GM11168 (cell line): ENCODE measurements at regions not wholly inside any gene's neighbourhood (a gene's known extent, or its start where the extent isn't known, plus 50 kb on each side); places are given as distances from the start of the nearest gene placed in this dataset.
"Not testable (repeated sequence)": the region's sequence is repeated elsewhere in the genome, so short reads cannot be mapped to it uniquely, and the experiment has no call there.

ENCODE experiments used
- in situ Hi-C: fragments of 300-500 bp; cut with MboI; formaldehyde crosslinking; loops from one replicate; pipeline ENCODE4 v1.12.0; 2022; ENCODE audit warnings: low sequenced_read_pairs; ENCODE audit not compliant: unreplicated experiment

DNA sequence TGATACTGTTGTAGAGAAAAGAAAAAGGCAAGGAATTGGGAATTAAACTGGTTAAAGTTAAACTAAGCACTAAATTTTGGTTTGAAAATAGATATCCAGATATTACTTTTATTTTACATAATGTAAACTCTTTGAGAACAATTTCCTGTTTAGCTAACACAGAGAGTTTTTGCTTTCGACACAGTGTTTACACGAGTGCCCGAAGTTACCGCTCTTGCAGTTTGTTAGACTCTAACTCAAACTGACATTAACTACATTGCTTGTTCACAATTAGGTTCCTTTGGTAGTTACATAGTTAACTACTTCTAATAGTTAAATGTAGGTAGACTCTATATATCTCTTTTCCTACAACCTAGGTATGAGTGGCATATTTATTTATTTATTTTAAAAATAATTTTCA lies 117.1 kb upstream of the CHD1 start:
- in situ Hi-C loops, result no loop called here

DNA sequence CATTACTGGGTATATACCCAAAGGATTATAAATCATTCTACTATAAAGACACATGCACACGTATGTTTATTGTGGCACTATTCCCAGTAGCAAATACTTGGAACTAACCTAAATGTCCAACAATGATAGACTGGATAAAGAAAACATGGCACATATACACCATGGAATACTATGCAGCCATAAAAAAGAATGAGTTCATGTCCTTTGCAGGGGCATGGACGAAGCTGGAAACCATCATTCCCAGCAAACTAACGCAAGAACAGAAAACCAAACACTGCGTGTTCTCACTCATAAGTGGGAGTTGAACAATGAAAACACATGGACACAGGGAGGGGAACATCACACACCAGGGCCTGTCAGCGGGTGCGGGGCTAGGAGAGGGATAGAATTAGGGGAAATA lies 114.5 kb upstream of the CHD1 start:
- in situ Hi-C loops, result not testable (repeated sequence)

DNA sequence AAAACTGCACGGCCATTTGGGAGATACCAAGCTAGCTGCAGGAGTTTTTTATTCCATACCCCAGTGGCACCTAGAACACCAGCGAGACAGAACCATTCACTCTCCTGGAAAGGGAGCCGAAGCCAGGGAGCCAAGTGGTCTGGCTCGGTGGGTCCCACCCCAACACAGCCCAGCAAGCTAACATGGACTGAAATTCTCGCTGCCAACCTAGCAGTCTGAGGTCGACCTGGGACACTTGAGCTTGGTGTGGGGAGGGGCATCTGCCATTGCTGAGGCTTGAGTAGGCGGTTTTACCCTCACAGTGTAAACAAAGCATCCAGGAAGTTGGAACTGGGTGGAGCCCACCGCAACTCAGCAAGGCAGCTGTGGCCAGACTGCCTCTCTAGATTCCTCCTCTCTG lies 108.9 kb upstream of the CHD1 start:
- in situ Hi-C loops, result loop anchor here (10.0 kb wide), 1 partner anchor 263 kb away; the partner anchor contains the start of gene RGMB

DNA sequence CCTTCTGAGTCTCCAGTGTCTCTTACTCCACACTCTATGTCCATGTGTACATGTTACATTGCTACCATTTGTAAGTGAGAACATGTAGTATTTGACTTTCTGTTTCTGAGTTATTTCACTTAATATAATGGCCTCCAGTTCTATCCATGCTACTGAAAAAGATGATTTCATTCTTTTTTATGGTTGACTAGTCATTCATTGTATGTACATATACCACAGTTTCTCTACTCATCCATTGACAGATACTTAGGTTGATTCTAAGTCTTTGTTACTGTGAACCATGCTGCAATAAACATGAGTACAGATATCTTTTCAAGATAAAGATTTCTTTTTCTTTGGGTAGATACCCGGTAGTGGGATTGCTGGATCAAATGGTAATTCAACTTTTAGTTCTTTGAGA lies 107.1 kb upstream of the CHD1 start:
- in situ Hi-C loops, result loop anchor here (10.0 kb wide), 1 partner anchor 261 kb away; the partner anchor contains the start of gene RGMB

DNA sequence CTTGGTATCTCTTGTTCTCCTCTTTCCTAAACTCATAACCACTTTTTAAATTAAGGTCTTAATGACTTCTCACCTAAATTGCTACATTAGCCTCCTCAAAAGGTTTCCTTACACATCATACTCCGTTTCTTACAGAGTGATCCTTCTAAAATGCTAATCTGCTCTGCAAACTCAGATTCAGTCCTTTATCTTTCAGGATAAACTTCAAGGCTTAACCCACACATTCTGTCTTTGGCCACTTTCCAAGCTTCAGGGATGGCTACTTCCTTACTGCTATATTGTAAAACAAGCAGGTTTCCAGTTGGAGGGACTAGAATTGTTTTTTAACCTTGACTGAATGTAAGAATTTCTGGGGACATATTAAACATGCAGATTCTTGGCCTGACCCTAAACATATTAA lies 105.5 kb upstream of the CHD1 start:
- in situ Hi-C loops, result loop anchor here (5.0 to 10.0 kb wide), 2 partner anchors 127 to 260 kb away; partner anchors contain the start of gene RGMB

DNA sequence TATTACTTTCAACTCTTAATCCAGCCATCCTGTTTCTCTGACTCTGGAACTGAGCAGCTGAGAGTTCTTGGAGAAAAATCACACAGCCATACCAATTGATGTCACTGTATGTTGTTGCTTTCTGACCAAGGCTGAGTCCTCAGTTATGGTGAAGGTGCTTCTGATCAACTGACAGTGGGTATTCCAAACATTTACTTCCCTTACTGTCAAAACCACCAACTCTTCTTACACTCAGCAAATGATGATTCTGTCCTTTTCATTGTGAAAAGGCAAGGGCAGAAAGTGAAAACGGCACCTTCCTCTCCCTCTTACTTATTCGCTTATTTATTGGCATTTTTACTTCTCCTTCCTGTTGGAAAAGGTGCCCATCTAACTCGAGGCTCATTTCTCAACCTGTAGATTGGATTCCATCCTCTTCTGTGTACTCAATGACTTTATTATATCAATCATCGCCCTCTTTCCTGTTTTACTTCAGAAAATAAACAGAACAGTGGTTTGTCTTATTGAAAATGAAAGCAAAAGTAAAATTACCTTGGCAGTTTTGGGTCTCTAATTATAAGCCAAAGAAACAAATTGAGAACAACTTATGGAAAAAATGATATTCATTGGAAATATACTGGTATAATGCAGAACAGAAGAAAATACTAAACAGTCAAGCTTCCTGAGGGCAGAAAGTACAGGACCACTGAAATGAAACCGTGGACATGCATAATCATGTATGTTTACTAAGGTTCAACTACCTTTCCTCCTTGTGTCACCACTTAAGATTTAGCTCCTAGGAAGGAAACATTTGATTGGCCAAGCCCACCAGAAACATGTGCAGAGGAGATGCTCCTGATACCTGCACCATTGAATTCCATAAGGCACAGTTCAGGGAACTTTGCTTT lies 104.5 kb upstream of the CHD1 start:
- in situ Hi-C loops, result loop anchor here (5.0 to 10.0 kb wide), 2 partner anchors 126 to 258 kb away; partner anchors contain the start of gene RGMB

DNA sequence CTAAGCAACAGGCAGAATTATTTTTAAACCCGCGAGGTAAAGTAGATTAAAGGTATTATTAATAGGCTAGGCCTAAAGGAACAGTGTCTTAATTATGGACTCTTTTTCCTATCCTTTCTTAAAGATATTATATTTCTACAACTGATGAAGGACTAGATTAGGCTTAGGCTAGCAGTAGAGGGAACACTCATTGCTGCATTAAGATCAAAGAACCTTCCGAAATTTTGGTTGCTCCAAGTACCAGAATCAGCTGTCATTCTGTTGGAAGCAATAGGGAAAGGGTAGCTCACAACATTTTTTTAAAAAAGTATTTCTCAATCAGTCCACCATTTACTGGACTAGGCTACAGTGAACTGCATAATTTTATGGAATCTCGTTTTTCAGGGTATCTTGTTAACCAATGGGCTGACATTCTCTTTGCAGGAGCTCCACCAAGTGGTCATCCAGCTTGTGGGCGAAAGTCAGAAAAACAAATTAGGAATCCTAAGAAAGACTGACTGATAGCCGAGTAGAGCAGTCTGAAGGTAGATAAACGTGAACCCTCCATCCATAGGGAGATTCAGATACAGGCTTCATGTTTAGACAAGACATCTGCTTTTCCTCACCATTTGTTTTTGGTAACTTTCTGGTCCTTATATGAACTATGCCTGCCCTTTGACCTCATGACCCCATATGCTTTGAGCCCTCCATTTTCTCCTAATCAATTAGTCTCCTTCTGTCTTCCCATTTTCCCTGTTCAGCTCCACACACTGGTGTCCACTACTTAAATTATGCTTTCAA lies 103.6 kb upstream of the CHD1 start:
- in situ Hi-C loops, result loop anchor here (5.0 to 10.0 kb wide), 2 partner anchors 125 to 258 kb away; partner anchors contain the start of gene RGMB

DNA sequence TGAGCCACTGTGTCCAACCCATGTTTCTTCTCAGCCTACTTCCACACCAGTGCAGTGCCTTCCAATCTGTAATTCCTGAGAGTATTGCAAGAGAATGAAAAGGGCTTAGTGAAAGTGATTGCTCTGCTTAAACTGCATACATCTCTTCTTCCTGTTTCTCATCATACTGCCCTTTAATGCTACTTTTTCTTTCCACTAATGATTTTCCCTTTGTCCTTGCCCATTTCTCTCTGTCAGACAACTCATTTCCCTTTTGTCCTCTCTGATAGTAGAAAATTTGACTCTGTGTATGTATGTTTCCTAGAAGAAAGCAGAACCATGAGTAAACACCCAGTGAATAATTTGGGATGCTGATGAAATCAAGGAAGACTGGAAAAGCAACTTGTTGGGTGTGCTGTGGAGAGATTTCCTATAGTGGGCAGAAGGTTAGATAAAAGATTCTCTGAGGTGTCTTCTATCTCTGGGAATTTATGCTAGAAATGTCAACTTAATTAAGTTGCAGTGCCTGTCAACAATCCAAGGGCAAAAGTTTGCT lies 102.2 kb upstream of the CHD1 start:
- in situ Hi-C loops, result loop anchor here (5.0 to 10.0 kb wide), 2 partner anchors 124 to 256 kb away; partner anchors contain the start of gene RGMB

DNA sequence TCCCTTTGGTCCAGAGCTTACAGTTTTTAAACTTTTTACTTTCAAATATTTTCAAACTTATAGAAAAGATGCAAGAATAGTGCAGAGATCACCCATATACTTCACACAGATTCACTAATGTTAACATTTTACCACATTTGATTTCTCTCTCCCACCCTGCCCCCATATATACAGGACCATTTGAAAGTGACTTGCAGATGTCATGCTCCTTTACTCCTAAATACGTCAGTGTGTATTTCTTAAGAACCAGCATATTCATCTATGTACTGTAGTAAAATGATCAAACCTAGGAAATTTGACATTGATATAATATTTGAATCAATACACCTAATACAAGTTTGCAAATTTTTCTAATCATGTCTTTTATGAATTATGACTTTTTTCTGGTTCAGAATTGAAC lies 100.4 kb upstream of the CHD1 start:
- in situ Hi-C loops, result no loop called here

DNA sequence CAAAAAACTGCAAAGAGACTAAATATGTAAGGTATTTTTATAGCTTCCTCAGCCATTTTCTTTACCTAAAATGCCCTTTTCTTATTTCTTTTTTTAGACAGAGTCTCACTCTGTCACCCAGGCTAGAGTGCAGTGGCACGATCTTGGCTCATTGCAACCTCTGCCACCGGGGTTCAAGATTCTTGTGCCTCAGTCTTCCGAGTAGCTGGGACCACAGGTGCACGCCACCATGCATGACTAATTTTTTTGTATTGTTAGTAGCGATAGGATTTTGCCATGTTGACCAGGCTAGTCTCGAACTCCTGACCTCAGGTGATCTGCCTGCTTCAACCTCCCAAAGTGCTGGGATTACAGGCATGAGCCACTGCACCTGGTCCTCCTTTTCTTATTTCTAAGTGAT lies 99.4 kb upstream of the CHD1 start:
- in situ Hi-C loops, result not testable (repeated sequence)

DNA sequence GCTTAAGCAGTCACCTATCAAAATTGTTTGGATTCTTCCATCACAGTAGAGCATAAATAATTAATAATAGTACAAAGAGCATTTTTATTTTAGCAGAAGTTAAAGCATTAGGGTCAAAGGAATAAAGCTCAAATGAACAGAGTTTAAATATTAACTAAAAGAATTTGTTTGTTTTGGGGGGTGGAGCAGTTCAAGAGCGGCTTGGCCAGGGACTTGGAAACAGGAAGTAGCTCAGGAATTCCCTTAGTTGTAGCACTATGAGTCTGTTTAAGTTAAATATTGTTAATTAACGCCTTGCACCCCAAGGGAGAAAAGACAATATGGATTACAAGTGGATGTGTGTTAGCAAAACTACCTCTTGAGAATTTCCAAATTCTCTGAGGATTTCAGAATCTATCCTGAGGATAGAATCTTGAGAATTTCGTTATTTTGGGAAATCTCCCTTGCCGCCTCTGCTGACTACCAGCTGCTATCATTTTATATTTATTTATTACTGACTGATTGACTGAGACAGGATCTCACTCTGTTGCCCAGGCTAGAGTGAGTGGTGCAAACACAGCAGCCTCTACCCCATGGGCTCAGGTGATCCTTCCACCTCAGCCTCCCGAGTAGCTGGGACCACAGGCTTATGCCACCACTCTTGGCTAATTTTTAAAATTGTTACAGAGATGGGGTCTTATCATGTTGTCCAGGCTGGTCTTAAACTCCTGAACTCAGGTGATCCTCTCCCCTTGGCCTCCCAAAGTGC lies 96.7 kb upstream of the CHD1 start:
- in situ Hi-C loops, result no loop called here

DNA sequence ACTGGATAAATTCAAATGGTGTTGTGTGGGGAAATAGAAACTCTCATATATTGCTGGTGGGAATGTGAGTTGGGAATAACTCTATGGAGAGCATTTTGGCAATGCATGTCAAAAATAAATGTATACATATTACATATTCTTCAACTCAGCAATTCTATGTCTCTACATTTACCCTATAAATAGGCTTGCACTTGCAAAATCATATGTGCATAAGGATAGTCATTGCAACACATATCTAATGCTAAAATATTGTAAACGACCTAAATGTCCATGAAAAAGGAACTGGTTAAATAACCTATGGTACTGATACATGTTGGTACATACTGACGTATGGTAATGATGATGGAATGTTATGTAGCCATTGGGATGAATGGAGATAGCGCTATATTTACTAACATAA lies 94.5 kb upstream of the CHD1 start:
- in situ Hi-C loops, result no loop called here

DNA sequence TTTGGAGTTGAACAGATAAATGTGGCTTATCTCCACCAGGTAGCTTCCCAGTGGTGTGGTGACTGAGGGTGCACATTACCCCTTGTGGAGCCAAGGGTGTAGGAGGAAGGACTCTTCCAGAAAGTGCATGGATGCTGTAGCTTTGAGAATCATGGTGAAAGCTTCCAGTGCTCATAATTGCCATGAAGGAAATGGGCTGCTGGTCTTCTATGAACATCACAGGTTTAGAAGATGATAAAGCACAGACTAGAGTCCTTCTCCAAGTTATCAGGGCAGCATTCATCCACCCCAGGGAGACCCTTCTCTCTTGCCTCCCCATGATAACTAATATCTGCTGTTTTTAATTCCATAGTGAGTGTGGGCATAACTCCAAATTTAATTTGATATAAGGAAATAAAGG lies 93.4 kb upstream of the CHD1 start:
- in situ Hi-C loops, result no loop called here

DNA sequence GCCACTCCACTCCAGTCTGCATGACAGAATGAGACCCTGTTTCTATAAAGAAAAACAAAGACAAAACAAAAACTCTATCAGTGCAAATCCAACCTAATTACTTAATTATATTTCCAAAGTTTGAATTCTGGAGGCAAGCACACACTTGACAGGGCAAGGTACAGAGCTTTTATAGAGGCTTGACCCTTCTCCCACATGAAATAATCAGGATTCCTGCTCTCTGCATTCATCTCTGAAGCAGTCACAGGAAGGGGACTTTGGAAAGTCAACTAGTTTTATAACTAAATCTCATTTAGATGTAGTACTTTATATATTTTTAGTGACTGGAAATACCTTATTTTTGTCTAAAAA lies 91.9 kb upstream of the CHD1 start:
- in situ Hi-C loops, result no loop called here

DNA sequence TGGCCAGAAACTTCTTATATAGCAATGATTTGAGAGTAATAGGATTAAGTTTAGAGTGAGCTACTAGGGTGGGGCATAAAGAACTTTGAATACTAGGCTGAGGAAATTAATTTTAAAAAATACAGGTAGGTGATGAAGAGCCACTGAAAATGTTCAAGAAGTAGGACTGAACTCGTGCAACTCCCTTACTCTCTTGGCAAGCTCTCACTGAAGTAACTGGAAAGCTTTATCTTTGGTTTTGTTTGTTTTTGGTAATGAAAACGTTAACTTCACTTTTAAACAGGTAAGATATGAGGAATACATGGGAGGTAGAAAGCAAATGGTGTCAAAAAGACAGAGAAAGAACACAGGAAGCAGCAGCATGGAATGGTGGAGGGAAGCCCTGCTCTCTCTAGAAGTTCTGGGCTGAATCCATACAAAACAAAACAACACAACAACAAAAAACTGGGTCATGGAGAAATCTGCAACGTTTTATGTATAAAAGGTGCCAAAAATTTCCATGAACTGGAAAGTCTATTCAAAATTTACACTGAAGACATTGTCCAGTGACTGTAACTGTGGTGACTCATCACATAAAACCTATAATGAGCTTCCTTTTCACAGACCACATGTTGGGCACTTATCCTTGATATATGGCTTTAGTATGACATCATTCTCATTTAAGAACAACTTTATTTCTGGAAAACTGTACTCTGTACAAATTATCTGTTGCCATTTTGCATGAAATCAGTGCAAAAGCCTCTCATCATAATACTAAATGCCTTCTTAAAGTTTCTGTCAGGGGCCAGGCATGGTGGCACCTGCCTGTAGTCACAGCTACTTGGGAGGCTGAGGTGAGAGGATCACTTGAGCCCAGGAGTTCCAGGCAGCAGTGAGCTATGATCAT lies 91.2 kb upstream of the CHD1 start:
- in situ Hi-C loops, result no loop called here

DNA sequence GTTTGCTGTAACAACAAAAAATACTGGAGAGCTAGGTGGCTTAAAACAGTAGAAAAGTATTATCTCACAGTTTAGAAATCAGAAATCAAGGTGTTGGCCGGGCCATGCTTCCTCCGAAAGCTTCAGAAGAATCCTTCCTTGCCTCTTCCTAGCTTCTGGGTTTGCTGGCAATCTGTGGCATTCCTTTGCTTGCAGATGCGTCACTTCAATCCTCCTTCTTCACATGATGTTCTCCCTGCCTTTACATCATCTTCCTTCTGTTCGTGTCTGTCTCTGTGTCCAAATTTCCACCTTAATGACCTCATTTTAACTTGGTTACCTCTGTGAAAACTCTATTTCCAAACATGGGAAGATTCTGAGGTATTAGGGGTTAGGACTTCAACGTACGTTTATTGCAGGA lies 90.4 kb upstream of the CHD1 start:
- in situ Hi-C loops, result no loop called here

DNA sequence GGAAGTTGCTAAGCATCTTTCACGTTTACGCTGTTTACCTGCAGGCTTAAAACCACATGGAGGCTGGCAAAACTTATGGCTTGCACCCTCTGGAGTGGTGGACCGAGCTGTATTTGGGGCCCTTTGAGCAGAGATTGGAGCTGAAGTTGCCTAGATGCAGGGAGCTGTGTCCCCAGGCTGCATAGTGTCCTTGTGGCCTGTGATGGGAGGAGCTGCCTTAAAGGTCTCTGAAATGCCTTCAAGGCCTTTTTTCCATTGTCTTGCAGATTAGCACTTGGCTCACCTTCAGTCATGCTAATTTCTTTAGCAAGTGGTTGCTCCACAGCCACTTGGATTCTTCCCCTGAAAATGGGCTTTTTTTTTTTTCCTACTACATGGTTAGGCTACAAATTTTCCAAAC lies 81.5 kb upstream of the CHD1 start:
- in situ Hi-C loops, result no loop called here

DNA sequence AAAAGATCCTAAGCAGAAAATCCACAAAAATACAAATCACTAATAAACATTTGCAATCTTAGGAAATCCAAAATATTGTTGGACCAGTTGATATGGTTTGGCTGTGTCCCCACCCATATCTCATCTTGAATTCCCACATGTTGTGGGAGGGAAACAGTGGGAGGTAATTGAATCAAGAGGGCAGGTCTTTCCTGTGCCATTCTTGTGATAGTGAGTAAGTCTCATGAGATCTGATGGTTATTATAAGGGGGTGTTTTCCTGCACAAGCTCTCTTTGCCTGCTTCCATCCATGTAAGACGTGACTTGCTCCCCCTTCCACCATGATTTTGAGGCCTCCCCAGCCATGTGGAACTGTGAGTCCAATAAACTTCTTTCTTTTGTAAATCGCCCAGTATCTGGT lies 79.2 kb upstream of the CHD1 start:
- in situ Hi-C loops, result not testable (repeated sequence)

DNA sequence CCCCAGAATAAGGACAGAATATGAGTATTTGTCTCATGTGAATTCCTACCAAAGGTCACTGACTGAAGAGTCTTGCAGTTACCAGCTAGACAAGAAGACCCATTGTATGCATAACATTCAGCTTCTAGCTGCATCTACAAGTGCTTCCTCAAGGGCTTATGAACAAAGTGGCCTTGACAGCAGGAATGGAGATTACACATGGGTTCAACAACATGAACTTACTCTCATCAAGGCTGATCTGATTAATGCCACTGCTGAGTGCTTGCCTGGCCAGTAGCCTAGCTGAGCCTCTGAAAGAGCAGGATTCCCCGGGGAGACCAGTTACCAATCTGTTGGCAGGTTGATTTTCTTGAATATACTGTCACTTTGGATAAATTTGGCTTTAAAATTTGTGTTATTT lies 76.7 kb upstream of the CHD1 start:
- in situ Hi-C loops, result no loop called here
